ENCODE measurements at regions not wholly inside any gene's neighbourhood (a gene's known extent, or its start where the extent isn't known, plus 50 kb on each side); places are given as distances from the start of the nearest gene placed in this dataset.

DNA sequence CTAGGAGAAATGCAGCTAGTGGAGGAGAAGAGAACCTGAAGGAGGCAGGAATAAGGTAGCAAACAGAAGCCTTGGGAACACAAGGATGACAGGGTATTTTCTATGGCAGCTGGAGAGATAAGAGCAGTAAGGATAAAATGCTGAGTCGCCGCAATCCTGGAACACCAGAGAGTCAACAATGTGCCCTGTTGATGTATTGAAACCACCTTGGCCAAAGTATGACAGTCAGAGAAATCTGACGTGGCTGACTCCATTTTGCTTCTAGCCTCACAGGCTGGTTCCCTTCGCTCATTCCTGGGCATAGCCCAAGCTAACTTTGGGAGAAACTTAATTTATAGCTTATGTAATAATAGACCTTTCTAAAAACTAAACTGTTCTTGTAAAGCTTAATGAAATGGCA, 56.6 kb upstream of the C4orf54 start:
- TF ChIP-seq, protein P1, sequence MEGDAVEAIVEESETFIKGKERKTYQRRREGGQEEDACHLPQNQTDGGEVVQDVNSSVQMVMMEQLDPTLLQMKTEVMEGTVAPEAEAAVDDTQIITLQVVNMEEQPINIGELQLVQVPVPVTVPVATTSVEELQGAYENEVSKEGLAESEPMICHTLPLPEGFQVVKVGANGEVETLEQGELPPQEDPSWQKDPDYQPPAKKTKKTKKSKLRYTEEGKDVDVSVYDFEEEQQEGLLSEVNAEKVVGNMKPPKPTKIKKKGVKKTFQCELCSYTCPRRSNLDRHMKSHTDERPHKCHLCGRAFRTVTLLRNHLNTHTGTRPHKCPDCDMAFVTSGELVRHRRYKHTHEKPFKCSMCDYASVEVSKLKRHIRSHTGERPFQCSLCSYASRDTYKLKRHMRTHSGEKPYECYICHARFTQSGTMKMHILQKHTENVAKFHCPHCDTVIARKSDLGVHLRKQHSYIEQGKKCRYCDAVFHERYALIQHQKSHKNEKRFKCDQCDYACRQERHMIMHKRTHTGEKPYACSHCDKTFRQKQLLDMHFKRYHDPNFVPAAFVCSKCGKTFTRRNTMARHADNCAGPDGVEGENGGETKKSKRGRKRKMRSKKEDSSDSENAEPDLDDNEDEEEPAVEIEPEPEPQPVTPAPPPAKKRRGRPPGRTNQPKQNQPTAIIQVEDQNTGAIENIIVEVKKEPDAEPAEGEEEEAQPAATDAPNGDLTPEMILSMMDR (conservative IDR thresholded peaks at IDR 0.05) = no peak
- no peak for TF ChIP-seq ZFX (IDR thresholded peaks at IDR 0.05)

Data from C4-2B (cell line).